GM23338 (cell line): ENCODE measurements at regions not wholly inside any gene's neighbourhood (a gene's known extent, or its start where the extent isn't known, plus 50 kb on each side); places are given as distances from the start of the nearest gene placed in this dataset.

Source experiments
- ATAC-seq: fragments of 200-7000 bp; cut with Tn5 transposase; 3 replicates; pipeline ENCODE4 v1.9.1; 2020
- DNase-seq: peaks from one replicate; pipeline ENCODE4 v3.0.0-alpha.2; 2015; ENCODE audit warnings: low spot score
- H2AFZ ChIP-seq: fragments of 200-600 bp; sonication (generic); 2 replicates; pipeline ENCODE4 v1.8.0; 2016; ENCODE audit warnings: antibody characterized with exemption, mild to moderate bottlenecking, moderate library complexity
- H3F3A ChIP-seq: fragments of 200-600 bp; sonication (generic); replicated peaks from 2 replicates; pipeline ENCODE4 v1.8.0; 2017; ENCODE audit warnings: antibody characterized with exemption, mixed run types, low read depth
- H3K27ac ChIP-seq: fragments of 200-600 bp; sonication (generic); 2 replicates; pipeline ENCODE4 v1.6.1; 2016; ENCODE audit warnings: low read depth
- H3K27me3 ChIP-seq: fragments of 200-600 bp; sonication (generic); 2 replicates; pipeline ENCODE4 v1.8.0; 2016; ENCODE audit warnings: mild to moderate bottlenecking, mixed run types, moderate library complexity; ENCODE audit not compliant: insufficient read depth
- H3K36me3 ChIP-seq: fragments of 200-600 bp; sonication (generic); 2 replicates; pipeline ENCODE4 v1.8.0; 2016; ENCODE audit warnings: mild to moderate bottlenecking; ENCODE audit not compliant: insufficient read depth
- H3K4me1 ChIP-seq: fragments of 200-600 bp; sonication (generic); 2 replicates; pipeline ENCODE4 v1.8.0; 2016; ENCODE audit warnings: mild to moderate bottlenecking, moderate library complexity; ENCODE audit not compliant: insufficient read depth
- H3K4me2 ChIP-seq: fragments of 200-600 bp; sonication (generic); 2 replicates; pipeline ENCODE4 v1.7.1; 2017; ENCODE audit warnings: mixed run types
- H3K4me3 ChIP-seq: fragments of 200-600 bp; sonication (generic); 2 replicates; pipeline ENCODE4 v1.6.1; 2016; ENCODE audit warnings: mixed run types
- H3K79me2 ChIP-seq: fragments of 200-600 bp; sonication (generic); replicated peaks from 2 replicates; pipeline ENCODE4 v1.8.0; 2017; ENCODE audit warnings: mild to moderate bottlenecking; ENCODE audit not compliant: insufficient read depth
- H3K9me2 ChIP-seq: fragments of 200-600 bp; sonication (generic); 2 replicates; pipeline ENCODE4 v1.8.0; 2017; ENCODE audit not compliant: insufficient read depth
- H4K20me1 ChIP-seq: fragments of 200-600 bp; sonication (generic); replicated peaks from 2 replicates; pipeline ENCODE4 v1.8.0; 2017; ENCODE audit warnings: mild to moderate bottlenecking; ENCODE audit not compliant: insufficient read depth
- H3K27ac Mint-ChIP-seq: 2 replicates; pipeline ENCODE4 v1.8.0; 2020; ENCODE audit warnings: inconsistent platforms, mild to moderate bottlenecking, moderate library complexity, mixed read lengths
- H3K27me3 Mint-ChIP-seq: 3 replicates; pipeline ENCODE4 v1.8.0; 2022; ENCODE audit warnings: low read depth, mild to moderate bottlenecking, moderate library complexity, mixed read lengths, inconsistent platforms; ENCODE audit not compliant: insufficient read depth, poor library complexity
- H3K36me3 Mint-ChIP-seq: 3 replicates; pipeline ENCODE4 v1.8.0; 2021; ENCODE audit warnings: low read depth, mild to moderate bottlenecking, inconsistent platforms, moderate library complexity, mixed read lengths
- H3K4me1 Mint-ChIP-seq: 3 replicates; pipeline ENCODE4 v1.8.0; 2020; ENCODE audit warnings: mild to moderate bottlenecking, inconsistent platforms, mixed read lengths
- H3K4me3 Mint-ChIP-seq: 3 replicates; pipeline ENCODE4 v1.8.0; 2021; ENCODE audit warnings: moderate library complexity, mild to moderate bottlenecking, inconsistent platforms, mixed read lengths
- H3K9me3 Mint-ChIP-seq: 3 replicates; pipeline ENCODE4 v1.8.0; 2020; ENCODE audit warnings: moderate library complexity, mild to moderate bottlenecking, inconsistent platforms, mixed read lengths
- CREB1 ChIP-seq: fragments of 250-450 bp; sonication (Bioruptor Pico); IDR thresholded peaks from 2 replicates; pipeline ENCODE4 v1.5.0; 2020; ENCODE audit warnings: low read depth, mild to moderate bottlenecking, moderate library complexity
- CTCF ChIP-seq, 2 experiments: fragments of 200-600 bp in 1 of 2; sonication (generic) in 1 of 2; conservative IDR thresholded peaks; 2 replicates each; pipeline versions ENCODE4 v1.5.1 to v1.6.1; 2016 to 2017; ENCODE audit warnings: antibody characterized with exemption in 2 of 2, low read depth in 2 of 2, mild to moderate bottlenecking in 2 of 2, moderate library complexity in 1 of 2
- ETS1 ChIP-seq: IDR thresholded peaks from 2 replicates; pipeline ENCODE4 v1.6.1; 2016; ENCODE audit warnings: antibody characterized with exemption
- EZH2 ChIP-seq: fragments of 200-600 bp; sonication (generic); IDR thresholded peaks from one replicate; pipeline ENCODE4 v1.8.0; 2017; ENCODE audit warnings: antibody characterized with exemption, mild to moderate bottlenecking, low read depth; ENCODE audit not compliant: unreplicated experiment
- EZH2phosphoT487 ChIP-seq: fragments of 200-600 bp; sonication (generic); IDR thresholded peaks from one replicate; pipeline ENCODE4 v1.8.1; 2018; ENCODE audit warnings: antibody characterized with exemption; ENCODE audit not compliant: unreplicated experiment
- JUNB ChIP-seq: IDR thresholded peaks from one replicate; pipeline ENCODE4 v1.6.1; 2016; ENCODE audit warnings: antibody characterized with exemption; ENCODE audit not compliant: unreplicated experiment
- NANOG ChIP-seq: IDR thresholded peaks from 2 replicates; pipeline ENCODE4 v1.6.1; 2016; ENCODE audit warnings: antibody characterized with exemption, borderline replicate concordance
- POLR2AphosphoS5 ChIP-seq: IDR thresholded peaks from 2 replicates; pipeline ENCODE4 v1.6.1; 2016; ENCODE audit warnings: antibody characterized with exemption, low read depth
- REST ChIP-seq: IDR thresholded peaks from one replicate; pipeline ENCODE4 v1.6.1; 2018; ENCODE audit warnings: antibody characterized with exemption; ENCODE audit not compliant: unreplicated experiment
- STAT1 ChIP-seq: IDR thresholded peaks from one replicate; pipeline ENCODE4 v1.6.1; 2016; ENCODE audit warnings: antibody characterized with exemption; ENCODE audit not compliant: unreplicated experiment
- ZNF114 ChIP-seq: fragments of 250-450 bp; sonication (Bioruptor Pico); IDR thresholded peaks from 2 replicates; pipeline ENCODE4 v1.5.0; 2020; ENCODE audit warnings: mild to moderate bottlenecking, moderate library complexity
- ZNF331 ChIP-seq: fragments of 250-450 bp; sonication (Bioruptor Pico); IDR thresholded peaks from 2 replicates; pipeline ENCODE4 v1.5.0; 2020; ENCODE audit warnings: low read depth, mild to moderate bottlenecking, moderate library complexity
- ZNF462 ChIP-seq: fragments of 250-450 bp; sonication (Bioruptor Pico); IDR thresholded peaks from 2 replicates; pipeline ENCODE4 v1.5.0; 2020; ENCODE audit warnings: mild to moderate bottlenecking, moderate library complexity

GRCh38 chr4:137238456-137239162 lies 293.7 kb downstream of the PCDH18 start:
- ATAC-seq, result no peak
- Mint-ChIP-seq H3K27ac (0 out of 2 replicates have a peak overlapping the region, but pooled peaks have one; percentile 48), H3K36me3 (no peaks in the 10 kb centered on the region), H3K27me3 (peaks cover 2% of the 10 kb centered on the region), H3K9me3 (no peaks in the 10 kb centered on the region), H3K4me1 (peaks cover 7% of the 10 kb centered on the region; the same call in 2 of the 3 replicates), H3K4me3 (no peak overlapping the region)
- Histone ChIP-seq H3K9me2 (peaks cover 9% of the 10 kb centered on the region), H3K27me3 (no peaks in the 10 kb centered on the region), H3K4me1 (no peaks in the 10 kb centered on the region; the same call in 1 of the 2 replicates), H2AFZ (no peak overlapping the region), H3K79me2 (no peaks in the 10 kb centered on the region), H3K4me2 (no peak overlapping the region), H3F3A (no peaks in the 10 kb centered on the region), H4K20me1 (no peaks in the 10 kb centered on the region), H3K4me3 (no peak overlapping the region), H3K36me3 (no peaks in the 10 kb centered on the region), H3K27ac (no peak overlapping the region)
- no peak for DNase-seq
- TF ChIP-seq NANOG (no peak), POLR2AphosphoS5 (no peak), STAT1 (no peak), ZNF331 (CRISPR knock-in tag) (no peak), ZNF114 (CRISPR knock-in tag) (no peak), ETS1 (no peak), EZH2phosphoT487 (no peak), REST (no peak), EZH2 (no peak), JUNB (no peak), CTCF (conservative IDR thresholded peaks at IDR 0.05; ENCODE audit: low read depth in 2 of 2) (no peak), ZNF462 (CRISPR knock-in tag) (no peak), CREB1 (no peak)
